MM.1S (cell line): ENCODE measurements at regions not wholly inside any gene's neighbourhood (a gene's known extent, or its start where the extent isn't known, plus 50 kb on each side); places are given as distances from the start of the nearest gene placed in this dataset.

Experiments
- DNase-seq: peaks from one replicate; pipeline ENCODE4 v3.0.0-alpha.2; 2015
- H2AFZ ChIP-seq: fragments of 300-600 bp; sonication (generic); 2 replicates; pipeline ENCODE4 v1.6.0; 2016; ENCODE audit warnings: antibody characterized with exemption, low read length
- H3F3A ChIP-seq: fragments of 300-600 bp; sonication (generic); 2 replicates; pipeline ENCODE4 v1.6.1; 2016; ENCODE audit warnings: mild to moderate bottlenecking, antibody characterized with exemption, low read length, moderate library complexity, mixed read lengths; ENCODE audit not compliant: insufficient read depth
- H3K27ac ChIP-seq: fragments of 300-600 bp; sonication (generic); 2 replicates; pipeline ENCODE4 v1.5.1; 2016; ENCODE audit warnings: mild to moderate bottlenecking, low read length
- H3K27me3 ChIP-seq: fragments of 300-600 bp; sonication (generic); replicated peaks from 2 replicates; pipeline ENCODE4 v1.6.0; 2016; ENCODE audit warnings: low read length; ENCODE audit not compliant: insufficient read depth
- H3K36me3 ChIP-seq: fragments of 300-600 bp; sonication (generic); replicated peaks from 2 replicates; pipeline ENCODE4 v1.6.1; 2016; ENCODE audit warnings: mild to moderate bottlenecking, low read length, mixed read lengths; ENCODE audit not compliant: insufficient read depth
- H3K4me1 ChIP-seq: fragments of 300-600 bp; sonication (generic); 2 replicates; pipeline ENCODE4 v1.6.1; 2016; ENCODE audit warnings: low read length, mixed read lengths
- H3K4me2 ChIP-seq: fragments of 300-600 bp; sonication (generic); 2 replicates; pipeline ENCODE4 v1.6.0; 2016; ENCODE audit warnings: low read depth, low read length
- H3K4me3 ChIP-seq: fragments of 300-600 bp; sonication (generic); 2 replicates; pipeline ENCODE4 v1.5.1; 2016; ENCODE audit warnings: low read length, mixed read lengths
- H3K79me2 ChIP-seq: fragments of 300-600 bp; sonication (generic); 2 replicates; pipeline ENCODE4 v1.6.1; 2016; ENCODE audit warnings: mixed run types, low read length, mixed read lengths
- H3K9ac ChIP-seq: fragments of 300-600 bp; sonication (generic); 2 replicates; pipeline ENCODE4 v1.6.1; 2016; ENCODE audit warnings: low read length, mixed read lengths
- H3K9me2 ChIP-seq: fragments of 300-600 bp; sonication (generic); replicated peaks from 2 replicates; pipeline ENCODE4 v1.6.1; 2016; ENCODE audit warnings: mild to moderate bottlenecking, low read length, mixed read lengths; ENCODE audit not compliant: insufficient read depth
- H3K9me3 ChIP-seq: fragments of 300-600 bp; sonication (generic); replicated peaks from 2 replicates; pipeline ENCODE4 v1.6.1; 2016; ENCODE audit warnings: mild to moderate bottlenecking, low read length, mixed read lengths; ENCODE audit not compliant: insufficient read depth
- H4K20me1 ChIP-seq: fragments of 300-600 bp; sonication (generic); 2 replicates; pipeline ENCODE4 v1.6.1; 2016; ENCODE audit warnings: mild to moderate bottlenecking, low read length, moderate library complexity, mixed read lengths; ENCODE audit not compliant: insufficient read depth
- EZH2 ChIP-seq: fragments of 300-600 bp; sonication (generic); optimal IDR thresholded peaks from 2 replicates; pipeline ENCODE3; 2017; ENCODE audit warnings: low read depth, mild to moderate bottlenecking, antibody characterized with exemption, low read length, mixed read lengths
- EZH2phosphoT487 ChIP-seq: fragments of 300-600 bp; sonication (generic); IDR thresholded peaks from 2 replicates; pipeline ENCODE4 v1.6.1; 2018; ENCODE audit warnings: antibody characterized with exemption, low read length
- TF ChIP-seq, protein P1 (sequence below): fragments of 300-600 bp; sonication (generic); IDR thresholded peaks from 2 replicates; pipeline ENCODE4 v1.5.1; 2016; ENCODE audit warnings: antibody characterized with exemption, low read length, mixed read lengths

DNA sequence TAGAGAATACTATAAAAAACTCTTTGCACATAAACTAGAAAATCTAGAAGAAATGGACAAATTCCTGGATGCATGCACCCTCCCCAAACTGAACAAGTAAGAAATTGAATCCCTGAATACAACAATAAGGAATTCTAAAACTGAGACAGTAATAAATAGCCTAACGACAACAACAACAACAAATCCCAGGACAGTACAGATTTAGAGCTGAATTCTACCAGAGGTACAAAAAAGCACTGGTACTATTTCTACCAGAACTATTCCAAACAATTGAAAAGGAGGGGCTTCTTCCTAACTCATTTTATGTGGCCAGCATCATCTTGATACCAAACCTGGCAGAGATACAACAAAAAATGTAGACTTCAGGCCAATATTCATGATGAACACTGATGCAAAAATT lies 394.4 kb upstream of the RORB start:
- Histone ChIP-seq H2AFZ (no peak overlapping the region), H3K79me2 (no peaks in the 10 kb centered on the region), H3K36me3 (no peaks in the 10 kb centered on the region), H4K20me1 (no peaks in the 10 kb centered on the region), H3K9me3 (no peaks in the 10 kb centered on the region), H3K9me2 (no peaks in the 10 kb centered on the region), H3F3A (no peaks in the 10 kb centered on the region), H3K9ac (no peak overlapping the region), H3K27ac (no peak overlapping the region), H3K4me3 (no peak overlapping the region), H3K4me2 (no peak overlapping the region), H3K4me1 (no peaks in the 10 kb centered on the region), H3K27me3 (no peaks in the 10 kb centered on the region)
- no peak for DNase-seq
- TF ChIP-seq EZH2 (no peak), EZH2phosphoT487 (no peak)
- TF ChIP-seq, protein P1, sequence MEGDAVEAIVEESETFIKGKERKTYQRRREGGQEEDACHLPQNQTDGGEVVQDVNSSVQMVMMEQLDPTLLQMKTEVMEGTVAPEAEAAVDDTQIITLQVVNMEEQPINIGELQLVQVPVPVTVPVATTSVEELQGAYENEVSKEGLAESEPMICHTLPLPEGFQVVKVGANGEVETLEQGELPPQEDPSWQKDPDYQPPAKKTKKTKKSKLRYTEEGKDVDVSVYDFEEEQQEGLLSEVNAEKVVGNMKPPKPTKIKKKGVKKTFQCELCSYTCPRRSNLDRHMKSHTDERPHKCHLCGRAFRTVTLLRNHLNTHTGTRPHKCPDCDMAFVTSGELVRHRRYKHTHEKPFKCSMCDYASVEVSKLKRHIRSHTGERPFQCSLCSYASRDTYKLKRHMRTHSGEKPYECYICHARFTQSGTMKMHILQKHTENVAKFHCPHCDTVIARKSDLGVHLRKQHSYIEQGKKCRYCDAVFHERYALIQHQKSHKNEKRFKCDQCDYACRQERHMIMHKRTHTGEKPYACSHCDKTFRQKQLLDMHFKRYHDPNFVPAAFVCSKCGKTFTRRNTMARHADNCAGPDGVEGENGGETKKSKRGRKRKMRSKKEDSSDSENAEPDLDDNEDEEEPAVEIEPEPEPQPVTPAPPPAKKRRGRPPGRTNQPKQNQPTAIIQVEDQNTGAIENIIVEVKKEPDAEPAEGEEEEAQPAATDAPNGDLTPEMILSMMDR: no peak

DNA sequence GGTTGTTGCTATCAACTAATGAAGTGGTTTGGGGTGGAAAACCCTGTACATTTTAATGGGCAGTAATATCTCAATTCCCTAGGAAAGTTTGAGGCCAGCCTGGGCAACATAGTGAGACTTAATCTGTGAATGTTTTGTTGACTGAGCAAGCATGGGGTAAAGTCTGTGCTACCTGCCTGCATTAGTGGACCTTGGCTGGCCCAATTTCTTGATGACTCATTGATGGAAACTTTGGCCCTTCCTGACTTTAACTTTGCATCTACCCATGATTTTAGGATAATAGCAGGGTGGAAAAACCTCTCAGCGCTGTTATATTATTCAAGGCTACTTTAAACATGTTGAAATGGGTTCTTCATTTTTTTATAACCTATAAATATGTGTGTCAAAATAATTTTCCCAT lies 389.4 kb upstream of the RORB start:
- Histone ChIP-seq H3K4me1 (no peaks in the 10 kb centered on the region), H2AFZ (no peak overlapping the region), H3K4me2 (no peak overlapping the region), H3K36me3 (no peaks in the 10 kb centered on the region), H3F3A (no peaks in the 10 kb centered on the region), H4K20me1 (no peaks in the 10 kb centered on the region), H3K9ac (no peak overlapping the region), H3K9me3 (0 out of 2 replicates have a peak, but pooled peaks cover 3% of the 10 kb centered on the region), H3K4me3 (no peak overlapping the region), H3K27me3 (no peaks in the 10 kb centered on the region), H3K9me2 (no peaks in the 10 kb centered on the region), H3K27ac (no peak overlapping the region), H3K79me2 (no peaks in the 10 kb centered on the region)
- DNase-seq: no peak
- TF ChIP-seq, protein P1: no peak
- TF ChIP-seq EZH2phosphoT487: no peak
- no peak for TF ChIP-seq EZH2

DNA sequence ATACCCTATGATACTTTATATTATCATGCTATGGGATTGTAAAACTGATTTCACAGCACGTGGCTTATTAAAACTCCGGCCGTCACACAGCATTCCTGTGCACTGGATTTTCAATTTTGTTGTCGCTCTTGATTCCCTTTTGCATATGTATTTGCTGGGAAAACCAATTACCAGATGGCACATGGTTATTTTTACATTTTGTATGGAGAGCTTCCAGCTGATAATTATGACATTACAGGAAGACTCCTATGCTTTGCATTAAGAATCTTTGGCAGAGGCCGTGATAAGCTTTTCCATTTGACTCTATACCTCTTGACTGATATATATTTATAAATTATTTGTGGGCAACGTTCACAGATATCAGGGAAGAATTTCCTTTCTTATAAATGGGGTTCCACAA lies 381.2 kb upstream of the RORB start:
- no peak for TF ChIP-seq EZH2phosphoT487
- TF ChIP-seq, protein P1: no peak
- TF ChIP-seq EZH2: no peak
- Histone ChIP-seq H3K27me3 (no peaks in the 10 kb centered on the region), H3K36me3 (no peaks in the 10 kb centered on the region), H3K27ac (no peak overlapping the region), H3K4me3 (no peak overlapping the region), H3K9ac (no peak overlapping the region), H4K20me1 (no peaks in the 10 kb centered on the region), H3F3A (no peaks in the 10 kb centered on the region), H3K9me3 (0 out of 2 replicates have a peak, but pooled peaks cover 3% of the 10 kb centered on the region), H3K4me1 (no peaks in the 10 kb centered on the region), H2AFZ (no peak overlapping the region), H3K79me2 (no peaks in the 10 kb centered on the region), H3K9me2 (no peaks in the 10 kb centered on the region), H3K4me2 (no peak overlapping the region)
- no peak for DNase-seq
